HepG2 (cell line): ENCODE measurements at regions not wholly inside any gene's neighbourhood (a gene's known extent, or its start where the extent isn't known, plus 50 kb on each side); places are given as distances from the start of the nearest gene placed in this dataset.

Experiments
- CTCF ChIP-seq: sonication (generic); formaldehyde crosslinking; IDR thresholded peaks from 2 replicates; pipeline ENCODE4 v1.5.0; 2020; ENCODE audit warnings: mild to moderate bottlenecking, missing genetic modification reagents, moderate library complexity
- DPF2 ChIP-seq: sonication (generic); formaldehyde crosslinking; IDR thresholded peaks from 2 replicates; pipeline ENCODE4 v1.4.0; 2020; ENCODE audit warnings: mild to moderate bottlenecking, low read depth, missing genetic modification reagents, borderline replicate concordance
- EP300 ChIP-seq, 3 experiments: sonication (generic) in 1 of 3; formaldehyde crosslinking in 1 of 3; IDR thresholded peaks; 2 replicates each; pipeline versions ENCODE4 v1.5.1 to v1.6.1; 2011 to 2020; ENCODE audit warnings: low read depth in 2 of 3, low read length in 2 of 3, borderline replicate concordance in 1 of 3, improper control_type of control experiment in 1 of 3, mild to moderate bottlenecking in 1 of 3, missing genetic modification reagents in 1 of 3, moderate library complexity in 1 of 3
- FOSL1 ChIP-seq: sonication (generic); formaldehyde crosslinking; IDR thresholded peaks from 2 replicates; pipeline ENCODE4 v1.9.0; 2021; ENCODE audit warnings: missing genetic modification reagents, borderline replicate concordance
- HINFP ChIP-seq: sonication (generic); formaldehyde crosslinking; IDR thresholded peaks from 2 replicates; pipeline ENCODE4 v1.4.0; 2020; ENCODE audit warnings: low read depth, mild to moderate bottlenecking, missing genetic modification reagents
- KDM5A ChIP-seq: fragments of 200-600 bp; sonication (generic); IDR thresholded peaks from 2 replicates; pipeline ENCODE4 v1.7.0; 2018; ENCODE audit warnings: antibody characterized with exemption, mild to moderate bottlenecking, low read length, borderline replicate concordance
- MAX ChIP-seq: IDR thresholded peaks from 2 replicates; pipeline ENCODE4 v1.6.1; 2012; ENCODE audit warnings: inconsistent platforms
- MZF1 ChIP-seq: sonication (generic); formaldehyde crosslinking; IDR thresholded peaks from 2 replicates; pipeline ENCODE4 v1.8.1; 2023; ENCODE audit warnings: mild to moderate bottlenecking, missing genetic modification reagents, borderline replicate concordance
- REST ChIP-seq, 2 experiments: IDR thresholded peaks; 2 replicates each; pipeline ENCODE4 v1.6.1; 2011 to 2012; ENCODE audit warnings: low read length in 2 of 2, borderline replicate concordance in 1 of 2, low read depth in 1 of 2, mild to moderate bottlenecking in 1 of 2, moderate library complexity in 1 of 2
- ZBTB33 ChIP-seq: sonication (generic); formaldehyde crosslinking; IDR thresholded peaks from 2 replicates; pipeline ENCODE4 v1.4.0; 2020; ENCODE audit warnings: missing genetic modification reagents
- ZNF362 ChIP-seq: sonication (generic); formaldehyde crosslinking; IDR thresholded peaks from 2 replicates; pipeline ENCODE4 v1.4.0; 2020; ENCODE audit warnings: missing genetic modification reagents, mild to moderate bottlenecking, borderline replicate concordance
- ZNF441 ChIP-seq: sonication (generic); formaldehyde crosslinking; IDR thresholded peaks from 2 replicates; pipeline ENCODE4 v1.7.0; 2021; ENCODE audit warnings: missing genetic modification reagents, borderline replicate concordance
- ZNF816 ChIP-seq: sonication (generic); formaldehyde crosslinking; IDR thresholded peaks from 2 replicates; pipeline ENCODE4 v1.8.0; 2022; ENCODE audit warnings: missing genetic modification reagents, mild to moderate bottlenecking, borderline replicate concordance

- TF ChIP-seq CTCF (no peak), REST (IDR thresholded peaks at IDR 0.05; ENCODE audit: borderline replicate concordance in 1 of 2, low read depth in 1 of 2, low read length in 2 of 2) (no peak), ZNF441 (CRISPR knock-in tag) (no peak), ZNF816 (CRISPR knock-in tag) (no peak), MZF1 (no peak), HINFP (CRISPR knock-in tag) (no peak), ZBTB33 (CRISPR knock-in tag) (no peak), DPF2 (CRISPR knock-in tag) (no peak), EP300 (IDR thresholded peaks at IDR 0.05; ENCODE audit: low read depth in 2 of 2, low read length in 2 of 2) (no peak), EP300 (CRISPR knock-in tag; IDR thresholded peaks at IDR 0.05; ENCODE audit: borderline replicate concordance) (no peak), MAX (no peak), ZNF362 (CRISPR knock-in tag) (no peak), KDM5A (no peak), FOSL1 (no peak)
Measured at GRCh38 chr2:12120281-12121150, 374.1 kb downstream of the LPIN1 start.
